Activated CD4-positive, alpha-beta T cell treated with anti-CD3 and anti-CD28 coated beads, Interleukin-2, amount 10 ng/mL, durations not matched to agents 7 days and 5 days (primary cell): ENCODE measurements at regions not wholly inside any gene's neighbourhood (a gene's known extent, or its start where the extent isn't known, plus 50 kb on each side); places are given as distances from the start of the nearest gene placed in this dataset.

ENCODE experiments used
- CTCF ChIA-PET: fragments of 350-600 bp; sonication (Branson Sonifier 250); formaldehyde crosslinking; loops from one replicate; lab custom pipeline; 2021; ENCODE audit warnings: antibody characterized with exemption; lab: Charles Lee
- POLR2A ChIA-PET: fragments of 350-600 bp; sonication (Branson Sonifier 250); formaldehyde crosslinking; loops from one replicate; lab custom pipeline; 2021; ENCODE audit warnings: antibody characterized with exemption; lab: Charles Lee
- DNase-seq: peaks from one replicate; pipeline ENCODE4 v3.0.0-alpha.2; 2020
- H3K27ac Mint-ChIP-seq: one replicate; pipeline ENCODE4 v1.8.0; 2021; ENCODE audit warnings: mild to moderate bottlenecking, moderate library complexity, mixed read lengths
- H3K27me3 Mint-ChIP-seq: one replicate; pipeline ENCODE4 v1.8.0; 2021; ENCODE audit warnings: mixed read lengths
- H3K36me3 Mint-ChIP-seq: one replicate; pipeline ENCODE4 v1.8.0; 2021; ENCODE audit warnings: low read depth, mixed read lengths
- H3K4me1 Mint-ChIP-seq: one replicate; pipeline ENCODE4 v1.8.0; 2021; ENCODE audit warnings: mixed read lengths
- H3K4me3 Mint-ChIP-seq: one replicate; pipeline ENCODE4 v1.8.0; 2021; ENCODE audit warnings: mild to moderate bottlenecking, moderate library complexity, mixed read lengths
- H3K9me3 Mint-ChIP-seq: one replicate; pipeline ENCODE4 v1.8.0; 2021; ENCODE audit warnings: mixed read lengths

- POLR2A ChIA-PET = interaction anchor here (0.5 kb wide), 1 partner anchor 936 kb away, joined by 4 read pairs; no protein-coding TSS in a partner anchor
- peaks cover 9% of the 10 kb centered on the region for H3K27me3 Mint-ChIP-seq
- no peak for DNase-seq
- CTCF ChIA-PET = interaction anchor here (0.5 to 0.9 kb wide), 2 partner anchors 8 to 52 kb away, joined by 3 read pairs; no protein-coding TSS in a partner anchor
- no peaks in the 10 kb centered on the region for H3K36me3 Mint-ChIP-seq
- no peak overlapping the region for H3K4me3 Mint-ChIP-seq
- H3K27ac Mint-ChIP-seq = no peak overlapping the region
- H3K4me1 Mint-ChIP-seq = peaks cover 11% of the 10 kb centered on the region
- H3K9me3 Mint-ChIP-seq = no peaks in the 10 kb centered on the region
Observed at GRCh38 chr14:66074537-66074936, 411.6 kb upstream of the CCDC196 start.

GRCh38 chr14:66076176-66076575 lies 410.0 kb upstream of the CCDC196 start:
- H3K4me1 Mint-ChIP-seq = no peaks in the 10 kb centered on the region
- no peak overlapping the region for H3K27ac Mint-ChIP-seq
- H3K36me3 Mint-ChIP-seq = no peaks in the 10 kb centered on the region
- peaks cover 5% of the 10 kb centered on the region for H3K27me3 Mint-ChIP-seq
- H3K4me3 Mint-ChIP-seq = no peak overlapping the region
- DNase-seq = no peak
- H3K9me3 Mint-ChIP-seq = no peaks in the 10 kb centered on the region
- CTCF ChIA-PET = interaction anchor here (0.5 kb wide), 1 partner anchor 462 kb away, joined by 6 read pairs; no protein-coding TSS in a partner anchor
- POLR2A ChIA-PET = no interaction called here

GRCh38 chr14:66078006-66078405 lies 408.2 kb upstream of the CCDC196 start:
- Mint-ChIP-seq H3K4me3 (no peak overlapping the region), H3K27ac (no peak overlapping the region), H3K36me3 (no peaks in the 10 kb centered on the region), H3K9me3 (no peaks in the 10 kb centered on the region), H3K4me1 (no peaks in the 10 kb centered on the region), H3K27me3 (peaks cover 7% of the 10 kb centered on the region)
- DNase-seq = no peak
- CTCF ChIA-PET = interaction anchor here (0.6 to 1.0 kb wide), 2 partner anchors 62 to 253 kb away, joined by 3 to 4 read pairs; no protein-coding TSS in a partner anchor
- POLR2A ChIA-PET = no interaction called here

- Mint-ChIP-seq H3K27me3 (peaks cover 12% of the 10 kb centered on the region), H3K4me1 (no peaks in the 10 kb centered on the region), H3K4me3 (no peak overlapping the region), H3K36me3 (no peaks in the 10 kb centered on the region), H3K27ac (no peak overlapping the region), H3K9me3 (no peaks in the 10 kb centered on the region)
- ChIA-PET POLR2A (no interaction called here), CTCF (no interaction called here)
- DNase-seq = no peak
Observed at GRCh38 chr14:66081594-66082376, 404.4 kb upstream of the CCDC196 start.

GRCh38 chr14:66085224-66085623 lies 400.9 kb upstream of the CCDC196 start:
- no peak overlapping the region for H3K27ac Mint-ChIP-seq
- no peaks in the 10 kb centered on the region for H3K9me3 Mint-ChIP-seq
- no peak for DNase-seq
- ChIA-PET POLR2A (no interaction called here), CTCF (no interaction called here)
- H3K27me3 Mint-ChIP-seq = peaks cover 7% of the 10 kb centered on the region
- no peaks in the 10 kb centered on the region for H3K36me3 Mint-ChIP-seq
- H3K4me3 Mint-ChIP-seq = no peak overlapping the region
- no peaks in the 10 kb centered on the region for H3K4me1 Mint-ChIP-seq

GRCh38 chr14:66085665-66086064 lies 400.5 kb upstream of the CCDC196 start:
- Mint-ChIP-seq H3K4me1 (no peaks in the 10 kb centered on the region), H3K9me3 (no peaks in the 10 kb centered on the region), H3K4me3 (no peak overlapping the region), H3K36me3 (no peaks in the 10 kb centered on the region), H3K27ac (no peak overlapping the region), H3K27me3 (peaks cover 7% of the 10 kb centered on the region)
- no peak for DNase-seq
- ChIA-PET POLR2A (no interaction called here), CTCF (no interaction called here)

- Mint-ChIP-seq H3K27ac (no peak overlapping the region), H3K36me3 (no peaks in the 10 kb centered on the region), H3K4me3 (no peak overlapping the region), H3K9me3 (no peaks in the 10 kb centered on the region), H3K4me1 (no peaks in the 10 kb centered on the region), H3K27me3 (peaks cover 10% of the 10 kb centered on the region)
- ChIA-PET CTCF (no interaction called here), POLR2A (no interaction called here)
- DNase-seq = no peak
Observed at GRCh38 chr14:66087231-66087630, 398.9 kb upstream of the CCDC196 start.

GRCh38 chr14:66088656-66089055 lies 397.5 kb upstream of the CCDC196 start:
- Mint-ChIP-seq H3K27ac (no peak overlapping the region), H3K9me3 (no peaks in the 10 kb centered on the region), H3K4me1 (no peaks in the 10 kb centered on the region), H3K4me3 (no peak overlapping the region), H3K36me3 (no peaks in the 10 kb centered on the region), H3K27me3 (peaks cover 6% of the 10 kb centered on the region)
- CTCF ChIA-PET = no interaction called here
- no peak for DNase-seq
- POLR2A ChIA-PET = no interaction called here

- CTCF ChIA-PET = interaction anchor here (1.4 kb wide), 1 partner anchor 15 kb away, joined by 3 read pairs; no protein-coding TSS in a partner anchor
- DNase-seq = no peak
- Mint-ChIP-seq H3K4me3 (no peak overlapping the region), H3K4me1 (no peaks in the 10 kb centered on the region), H3K36me3 (no peaks in the 10 kb centered on the region), H3K27ac (no peak overlapping the region), H3K27me3 (peaks cover 17% of the 10 kb centered on the region), H3K9me3 (no peaks in the 10 kb centered on the region)
- POLR2A ChIA-PET = no interaction called here
Observed at GRCh38 chr14:66092206-66092605, 394.0 kb upstream of the CCDC196 start.

GRCh38 chr14:66092748-66093147 lies 393.4 kb upstream of the CCDC196 start:
- Mint-ChIP-seq H3K27me3 (peaks cover 17% of the 10 kb centered on the region), H3K9me3 (no peaks in the 10 kb centered on the region), H3K27ac (no peak overlapping the region), H3K36me3 (no peaks in the 10 kb centered on the region), H3K4me1 (no peaks in the 10 kb centered on the region), H3K4me3 (no peak overlapping the region)
- CTCF ChIA-PET = interaction anchor here (0.9 to 1.4 kb wide), 3 partner anchors 16 to 222 kb away, joined by 3 to 5 read pairs (median 3); no protein-coding TSS in a partner anchor
- POLR2A ChIA-PET = no interaction called here
- no peak for DNase-seq

GRCh38 chr14:66094001-66094727 lies 392.0 kb upstream of the CCDC196 start:
- Mint-ChIP-seq H3K4me1 (no peaks in the 10 kb centered on the region), H3K4me3 (no peak overlapping the region), H3K27me3 (peaks cover 19% of the 10 kb centered on the region), H3K9me3 (no peaks in the 10 kb centered on the region), H3K36me3 (no peaks in the 10 kb centered on the region), H3K27ac (no peak overlapping the region)
- DNase-seq = no peak
- CTCF ChIA-PET = interaction anchor here (1.1 kb wide), 1 partner anchor 52 kb away, joined by 5 read pairs; no protein-coding TSS in a partner anchor
- POLR2A ChIA-PET = no interaction called here

- Mint-ChIP-seq H3K36me3 (no peaks in the 10 kb centered on the region), H3K9me3 (no peaks in the 10 kb centered on the region), H3K27ac (no peak overlapping the region), H3K27me3 (peaks cover 16% of the 10 kb centered on the region), H3K4me1 (peaks cover 4% of the 10 kb centered on the region), H3K4me3 (no peak overlapping the region)
- ChIA-PET CTCF (interaction anchor here (0.5 kb wide), 1 partner anchor 485 kb away, joined by 4 read pairs; no protein-coding TSS in a partner anchor), POLR2A (no interaction called here)
- DNase-seq = no peak
Observed at GRCh38 chr14:66099451-66099850, 386.7 kb upstream of the CCDC196 start.

- peaks cover 16% of the 10 kb centered on the region for H3K27me3 Mint-ChIP-seq
- H3K36me3 Mint-ChIP-seq = no peaks in the 10 kb centered on the region
- H3K4me1 Mint-ChIP-seq = peaks cover 4% of the 10 kb centered on the region
- no peaks in the 10 kb centered on the region for H3K9me3 Mint-ChIP-seq
- H3K4me3 Mint-ChIP-seq = no peak overlapping the region
- no peak for DNase-seq
- ChIA-PET POLR2A (interaction anchor here (0.6 kb wide), 1 partner anchor 784 kb away, joined by 4 read pairs; no protein-coding TSS in a partner anchor), CTCF (no interaction called here)
- no peak overlapping the region for H3K27ac Mint-ChIP-seq
Observed at GRCh38 chr14:66099931-66100330, 386.2 kb upstream of the CCDC196 start.
